Activated gamma-delta T cell treated with Interleukin-2 at 50 U/mL for 16 hours (primary cell): ENCODE measurements at regions not wholly inside any gene's neighbourhood (a gene's known extent, or its start where the extent isn't known, plus 50 kb on each side); places are given as distances from the start of the nearest gene placed in this dataset.

Experiments used
- DNase-seq: peaks from one replicate; pipeline ENCODE4 v3.0.0-alpha.2; 2020

- DNase-seq, result no peak
Measured at GRCh38 chr11:79902493-79902892, 461.7 kb upstream of the TENM4 start.

- DNase-seq, result no peak
Measured at GRCh38 chr11:79897896-79898295, 457.1 kb upstream of the TENM4 start.

- no peak for DNase-seq
Measured at GRCh38 chr11:79896258-79896657, 455.4 kb upstream of the TENM4 start.

GRCh38 chr11:79894111-79894510, 453.3 kb upstream of the TENM4 start:
- DNase-seq, result no peak

- DNase-seq, result no peak
Measured at GRCh38 chr11:79890272-79890671, 449.4 kb upstream of the TENM4 start.

GRCh38 chr11:79864882-79865281, 424.1 kb upstream of the TENM4 start:
- DNase-seq, result no peak

- DNase-seq, result no peak
Measured at GRCh38 chr11:79860336-79860735, 419.5 kb upstream of the TENM4 start.

GRCh38 chr11:79857377-79858214, 416.8 kb upstream of the TENM4 start:
- no peak for DNase-seq

GRCh38 chr11:79852176-79852575, 411.3 kb upstream of the TENM4 start:
- DNase-seq, result no peak

GRCh38 chr11:79845002-79845709, 404.3 kb upstream of the TENM4 start:
- no peak for DNase-seq

GRCh38 chr11:79834015-79834414, 393.2 kb upstream of the TENM4 start:
- DNase-seq, result no peak

- no peak for DNase-seq
Measured at GRCh38 chr11:79830446-79830845, 389.6 kb upstream of the TENM4 start.

GRCh38 chr11:79829891-79830290, 389.1 kb upstream of the TENM4 start:
- no peak for DNase-seq

GRCh38 chr11:79822766-79823165, 381.9 kb upstream of the TENM4 start:
- DNase-seq, result no peak

- no peak for DNase-seq
Measured at GRCh38 chr11:79813551-79813950, 372.7 kb upstream of the TENM4 start.

- DNase-seq, result no peak
Measured at GRCh38 chr11:79809487-79809886, 368.7 kb upstream of the TENM4 start.

GRCh38 chr11:79807506-79807905, 366.7 kb upstream of the TENM4 start:
- no peak for DNase-seq

- DNase-seq, result no peak
Measured at GRCh38 chr11:79796704-79797103, 355.9 kb upstream of the TENM4 start.

GRCh38 chr11:79794484-79795393, 353.9 kb upstream of the TENM4 start:
- no peak for DNase-seq

GRCh38 chr11:79794057-79794456, 353.2 kb upstream of the TENM4 start:
- DNase-seq, result no peak

GRCh38 chr11:79786961-79787360, 346.1 kb upstream of the TENM4 start:
- DNase-seq, result no peak

GRCh38 chr11:79783833-79784232, 343.0 kb upstream of the TENM4 start:
- DNase-seq, result no peak

- no peak for DNase-seq
Measured at GRCh38 chr11:79768343-79768742, 327.5 kb upstream of the TENM4 start.
